Activated CD4-positive, alpha-beta T cell treated with anti-CD3 and anti-CD28 coated beads for 1 hour (primary cell): ENCODE measurements at regions not wholly inside any gene's neighbourhood (a gene's known extent, or its start where the extent isn't known, plus 50 kb on each side); places are given as distances from the start of the nearest gene placed in this dataset.
"Not testable (repeated sequence)": the region's sequence is repeated elsewhere in the genome, so short reads cannot be mapped to it uniquely, and the experiment has no call there.

Experiments
- DNase-seq: peaks from one replicate; pipeline ENCODE4 v3.0.0-alpha.2; 2020

GRCh38 chr1:234811824-234812223 lies 201.8 kb upstream of the IRF2BP2 start:
- not testable (repeated sequence) for DNase-seq

GRCh38 chr1:234810726-234811125 lies 200.7 kb upstream of the IRF2BP2 start:
- not testable (repeated sequence) for DNase-seq

GRCh38 chr1:234809854-234810245 lies 199.9 kb upstream of the IRF2BP2 start:
- DNase-seq = not testable (repeated sequence)

DNA sequence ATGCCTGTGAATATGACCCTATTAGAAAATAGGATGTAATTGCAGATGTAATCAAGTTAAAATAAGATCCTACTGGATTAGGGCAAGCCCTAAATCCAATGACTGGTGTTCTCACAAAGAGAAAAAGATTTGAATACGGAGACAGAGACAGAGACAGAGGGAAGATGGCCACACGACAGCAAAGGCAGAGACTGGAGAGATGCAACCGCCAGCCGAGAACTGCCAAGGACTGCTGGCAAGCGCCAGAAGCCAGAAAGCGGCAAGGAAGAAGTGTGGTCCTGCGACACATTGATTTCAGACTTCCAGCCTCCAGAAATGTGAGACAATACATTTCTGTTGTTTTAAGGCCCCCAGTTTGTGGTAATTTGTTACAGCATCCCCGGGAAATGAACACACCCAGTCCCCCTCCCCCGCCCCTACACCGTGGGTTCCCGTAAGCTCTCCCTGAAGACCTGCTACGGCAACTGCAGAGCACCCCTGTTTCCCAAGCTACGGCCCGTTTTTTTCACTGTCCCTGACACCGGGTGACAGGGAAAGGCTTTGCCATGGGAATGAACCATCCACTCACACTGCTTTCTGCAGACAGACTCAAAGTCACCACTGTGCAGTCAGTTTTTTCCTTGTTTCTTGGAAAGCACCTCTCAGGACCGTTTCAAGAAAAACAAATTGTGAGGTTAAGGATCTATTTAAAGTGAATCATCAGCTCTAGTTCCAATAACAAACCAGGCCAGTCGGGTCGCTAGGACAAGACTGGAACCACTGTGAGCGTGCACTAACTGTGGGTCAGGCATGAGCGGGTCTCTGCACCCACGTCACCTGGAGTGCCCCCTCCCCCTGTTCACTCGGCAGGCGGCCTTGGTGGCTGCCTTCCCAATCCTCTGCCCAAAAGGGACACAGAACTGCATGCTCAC lies 199.2 kb upstream of the IRF2BP2 start:
- DNase-seq = not testable (repeated sequence)

- not testable (repeated sequence) for DNase-seq
Measured at GRCh38 chr1:234808459-234808858, 198.5 kb upstream of the IRF2BP2 start.

DNA sequence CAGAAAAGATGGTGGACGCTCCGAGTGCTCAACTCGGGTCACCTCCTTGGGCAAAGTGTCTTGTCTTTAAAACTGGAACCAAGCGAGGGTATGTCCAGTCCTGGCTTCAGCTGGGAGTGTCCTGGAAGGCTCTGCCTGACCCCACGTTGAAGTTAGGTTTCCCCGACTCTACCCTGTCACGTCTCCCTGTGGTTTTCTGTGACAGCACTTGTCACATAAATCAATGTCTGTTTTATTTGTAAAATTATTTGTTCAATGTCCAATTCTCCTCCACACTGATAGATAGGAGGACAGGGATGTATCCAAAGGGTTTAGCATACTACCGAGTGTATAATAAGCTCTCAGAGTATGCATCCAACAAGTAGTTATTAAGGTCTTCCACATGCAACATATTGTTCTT lies 197.7 kb upstream of the IRF2BP2 start:
- DNase-seq = not testable (repeated sequence)

DNA sequence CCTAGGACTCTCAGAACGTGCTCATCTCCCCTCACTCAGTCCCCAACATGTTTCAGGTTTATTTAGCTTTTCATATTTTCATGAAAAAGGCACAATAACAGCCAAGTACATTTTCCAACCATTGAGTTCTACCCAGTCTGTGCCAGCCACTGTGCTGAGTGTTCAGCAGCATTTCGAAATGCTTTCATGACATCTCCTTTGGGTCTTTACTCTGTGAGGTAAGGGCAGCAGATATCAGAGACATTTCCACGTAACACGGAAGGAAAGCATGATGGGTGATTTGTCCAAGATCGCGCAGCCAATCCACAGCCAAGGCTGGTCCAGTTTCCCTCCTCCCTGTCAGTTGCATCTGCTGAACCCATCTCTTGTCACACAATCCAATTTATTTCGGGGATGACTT lies 192.6 kb upstream of the IRF2BP2 start:
- DNase-seq = not testable (repeated sequence)

DNA sequence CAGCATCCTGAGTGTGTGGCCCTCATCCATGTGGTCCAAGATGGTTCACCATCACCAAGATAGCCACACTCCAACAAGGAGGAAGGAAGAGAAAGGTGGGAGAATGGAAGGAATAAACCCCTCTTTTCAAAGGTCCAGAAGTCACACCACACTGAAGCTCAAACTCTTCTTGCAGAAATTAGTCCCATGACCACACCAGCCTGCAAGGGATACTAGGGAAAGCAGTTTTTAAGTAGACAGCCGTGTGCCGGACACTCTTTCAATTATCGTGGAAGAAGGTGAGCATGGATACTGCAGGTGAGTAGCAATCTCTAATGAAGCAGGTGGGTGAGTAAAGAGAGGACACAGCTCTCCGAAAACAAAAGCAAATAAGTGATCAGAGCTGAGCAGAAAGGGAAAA lies 191.7 kb upstream of the IRF2BP2 start:
- not testable (repeated sequence) for DNase-seq

- DNase-seq = not testable (repeated sequence)
Measured at GRCh38 chr1:234801147-234801546, 191.2 kb upstream of the IRF2BP2 start.

- DNase-seq = not testable (repeated sequence)
Measured at GRCh38 chr1:234800563-234800962, 190.6 kb upstream of the IRF2BP2 start.

GRCh38 chr1:234799021-234799689 lies 189.2 kb upstream of the IRF2BP2 start:
- DNase-seq = not testable (repeated sequence)

- DNase-seq = not testable (repeated sequence)
Measured at GRCh38 chr1:234797216-234797615, 187.2 kb upstream of the IRF2BP2 start.

- not testable (repeated sequence) for DNase-seq
Measured at GRCh38 chr1:234796438-234796792, 186.4 kb upstream of the IRF2BP2 start.

DNA sequence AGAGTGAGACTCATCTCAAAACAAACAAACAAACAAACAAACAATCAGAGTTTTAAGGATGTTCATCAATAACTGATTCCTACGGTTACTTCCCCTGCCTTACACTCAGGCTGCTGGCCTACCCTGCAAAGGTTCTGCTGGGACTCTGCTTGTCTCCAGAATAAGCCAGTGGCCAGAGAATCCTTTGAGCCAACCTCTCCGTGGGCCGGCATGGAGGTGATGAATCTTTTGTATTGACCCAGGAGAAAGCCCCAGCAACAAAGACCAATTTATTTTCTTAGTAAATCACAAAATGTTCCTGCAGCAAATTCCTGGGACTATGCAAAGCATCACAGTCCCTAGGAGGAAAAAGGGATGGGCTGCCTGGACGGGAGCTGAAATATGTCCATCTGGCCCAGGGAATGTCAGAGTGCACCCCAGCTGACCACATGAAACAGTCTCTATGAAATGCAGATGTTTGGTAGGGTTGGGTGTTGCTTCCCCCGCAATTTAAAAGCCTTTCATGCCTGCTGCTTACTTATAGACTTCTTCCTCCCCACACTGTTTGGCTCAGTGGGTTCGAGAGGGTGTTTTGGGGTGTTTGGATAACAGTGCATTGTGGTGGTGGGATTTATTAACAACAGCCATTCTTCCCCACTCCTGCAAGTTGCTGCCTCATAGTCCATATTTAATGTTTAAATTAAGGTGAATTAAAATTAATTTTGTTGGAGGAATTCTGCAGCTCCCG lies 185.9 kb upstream of the IRF2BP2 start:
- DNase-seq = not testable (repeated sequence)

GRCh38 chr1:234795007-234795406 lies 185.0 kb upstream of the IRF2BP2 start:
- DNase-seq = not testable (repeated sequence)

- not testable (repeated sequence) for DNase-seq
Measured at GRCh38 chr1:234794452-234794851, 184.5 kb upstream of the IRF2BP2 start.

GRCh38 chr1:234793924-234794323 lies 183.9 kb upstream of the IRF2BP2 start:
- DNase-seq = not testable (repeated sequence)

GRCh38 chr1:234792221-234792864 lies 182.4 kb upstream of the IRF2BP2 start:
- DNase-seq = not testable (repeated sequence)

GRCh38 chr1:234791615-234792014 lies 181.6 kb upstream of the IRF2BP2 start:
- not testable (repeated sequence) for DNase-seq

DNA sequence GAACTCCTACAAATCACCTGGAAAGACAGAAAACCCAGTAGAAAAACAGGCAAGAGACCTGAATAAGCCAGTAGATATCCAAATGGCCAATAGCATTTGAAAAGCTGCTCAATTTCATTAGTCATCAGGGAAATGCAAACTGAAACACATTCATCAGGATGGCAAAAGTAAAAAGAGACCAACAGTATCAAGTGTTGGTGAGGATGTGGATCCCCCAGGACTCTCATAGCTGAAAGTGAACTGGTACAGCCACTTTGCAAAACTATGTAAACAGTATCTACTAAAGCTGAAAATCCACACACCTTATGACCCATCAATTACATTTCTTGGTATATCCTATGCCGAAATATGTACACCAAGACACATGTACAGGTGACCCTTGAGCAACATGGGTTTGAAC lies 180.4 kb upstream of the IRF2BP2 start:
- not testable (repeated sequence) for DNase-seq

DNA sequence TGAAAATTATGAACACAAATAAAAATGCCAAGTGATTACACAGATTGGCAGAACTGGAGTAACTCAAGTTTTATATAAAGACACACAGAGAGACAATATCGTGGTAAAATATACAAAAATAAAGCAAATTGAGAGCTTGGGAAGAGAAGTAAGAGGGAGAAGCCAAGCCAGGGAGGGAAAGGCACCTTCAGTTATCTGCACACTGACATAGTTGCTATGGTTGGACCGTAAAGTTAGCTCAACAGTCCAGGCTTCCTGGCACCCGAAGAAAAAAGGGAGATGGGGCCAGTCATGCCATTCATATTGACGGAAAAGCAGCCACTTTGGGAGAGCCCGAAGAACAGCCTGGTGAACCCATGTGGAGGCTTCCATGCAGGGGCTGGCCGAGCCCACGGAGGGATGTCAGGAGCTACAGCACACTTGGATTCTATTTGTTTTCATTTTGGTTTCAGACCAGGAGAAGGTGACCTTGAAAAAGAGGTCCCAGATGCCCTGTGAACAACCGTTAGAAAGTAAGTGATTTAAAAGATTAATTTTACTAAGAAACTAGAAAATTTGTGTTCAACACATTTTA lies 177.1 kb upstream of the IRF2BP2 start:
- DNase-seq = not testable (repeated sequence)

GRCh38 chr1:234785922-234786321 lies 175.9 kb upstream of the IRF2BP2 start:
- not testable (repeated sequence) for DNase-seq
